Caki2 (cell line): ENCODE measurements at regions not wholly inside any gene's neighbourhood (a gene's known extent, or its start where the extent isn't known, plus 50 kb on each side); places are given as distances from the start of the nearest gene placed in this dataset.

Experiments
- DNase-seq: peaks from one replicate; pipeline ENCODE4 v3.0.0-alpha.2; 2015; ENCODE audit warnings: low read depth
- in situ Hi-C: cut with HindIII; loops from 2 replicates; pipeline ENCODE4 v1.10.0; 2016; ENCODE audit warnings: low sequenced_read_pairs, low pct_unique_long_range_greater_than_20kb, mixed read lengths

DNA sequence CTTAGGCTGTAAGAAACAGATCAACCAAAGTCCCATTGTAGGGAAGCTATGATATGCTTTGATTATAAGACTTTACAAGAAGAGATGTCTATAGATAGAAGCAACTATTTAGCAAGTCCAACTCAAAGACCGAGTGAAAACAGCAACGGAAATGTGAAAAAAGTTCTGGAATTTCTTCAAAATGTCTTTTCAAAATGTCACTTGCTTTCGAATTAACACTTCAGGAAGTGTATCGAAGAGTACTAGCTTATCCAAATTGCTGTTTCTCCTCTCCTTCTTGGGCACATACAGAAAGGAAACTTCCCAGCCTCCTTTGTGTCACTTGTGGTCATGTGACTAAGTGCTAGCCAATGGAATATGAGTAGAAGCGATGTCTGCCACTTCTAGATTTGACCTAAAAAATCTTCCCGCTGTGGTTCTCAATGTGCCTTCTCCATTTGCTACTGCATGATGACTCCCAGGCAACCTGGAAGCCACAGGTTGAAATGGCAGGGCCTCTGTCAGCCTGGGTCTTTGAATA is 89.9 kb downstream of the TSEN15 start:
- in situ Hi-C loops: no loop called here
- no peak for DNase-seq

GRCh38 chr1:184143449-184143848 is 91.9 kb downstream of the TSEN15 start:
- in situ Hi-C loops: no loop called here

GRCh38 chr1:184145083-184145482 is 93.6 kb downstream of the TSEN15 start:
- in situ Hi-C loops: no loop called here
- DNase-seq: no peak

More at GRCh38 chr1:184143449-184143848, 91.9 kb downstream of the TSEN15 start:
- DNase-seq: no peak

DNA sequence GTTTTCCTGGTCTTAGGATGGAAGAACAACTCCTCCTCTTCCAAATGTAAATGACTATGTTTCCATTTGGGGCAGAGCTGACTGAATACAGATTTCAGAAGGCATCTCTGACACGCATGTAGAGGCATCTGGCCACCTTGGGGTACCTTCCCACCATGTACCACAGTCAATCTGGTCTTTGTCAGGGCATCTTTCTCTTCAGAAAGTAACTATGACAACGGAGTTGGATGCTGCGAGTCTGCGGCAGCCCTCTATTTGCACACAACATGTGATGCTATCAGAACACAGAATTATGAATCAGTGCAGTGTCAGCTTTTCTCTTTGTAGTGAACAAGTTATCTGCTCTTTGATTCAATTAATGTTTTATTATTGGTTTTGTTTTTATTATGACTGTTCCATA is 94.7 kb downstream of the TSEN15 start:
- no peak for DNase-seq
- in situ Hi-C loops: no loop called here

GRCh38 chr1:184150776-184151531 is 99.4 kb downstream of the TSEN15 start:
- DNase-seq: no peak
- in situ Hi-C loops: no loop called here

- in situ Hi-C loops: no loop called here
- DNase-seq: no peak
Measured at GRCh38 chr1:184152434-184152898, 100.9 kb downstream of the TSEN15 start.

GRCh38 chr1:184152974-184153373 is 101.4 kb downstream of the TSEN15 start:
- no peak for DNase-seq
- in situ Hi-C loops: no loop called here

GRCh38 chr1:184153731-184154130 is 102.2 kb downstream of the TSEN15 start:
- in situ Hi-C loops: no loop called here
- no peak for DNase-seq

GRCh38 chr1:184156521-184157393 is 105.2 kb downstream of the TSEN15 start:
- in situ Hi-C loops: no loop called here
- no peak for DNase-seq

GRCh38 chr1:184157394-184157742 is 105.8 kb downstream of the TSEN15 start:
- in situ Hi-C loops: no loop called here
- DNase-seq: no peak

- no peak for DNase-seq
- in situ Hi-C loops: no loop called here
Measured at GRCh38 chr1:184158896-184159681, 107.6 kb downstream of the TSEN15 start.

- in situ Hi-C loops: no loop called here
Measured at GRCh38 chr1:184160236-184160635, 108.7 kb downstream of the TSEN15 start.

GRCh38 chr1:184161071-184161698 is 109.7 kb downstream of the TSEN15 start:
- DNase-seq: no peak
- in situ Hi-C loops: no loop called here

More at GRCh38 chr1:184160236-184160635, 108.7 kb downstream of the TSEN15 start:
- DNase-seq: peak; percentile 1

GRCh38 chr1:184162281-184162680 is 110.8 kb downstream of the TSEN15 start:
- in situ Hi-C loops: no loop called here
- DNase-seq: no peak

GRCh38 chr1:184163674-184164465 is 112.3 kb downstream of the TSEN15 start:
- in situ Hi-C loops: no loop called here
- peak; percentile 21 for DNase-seq

DNA sequence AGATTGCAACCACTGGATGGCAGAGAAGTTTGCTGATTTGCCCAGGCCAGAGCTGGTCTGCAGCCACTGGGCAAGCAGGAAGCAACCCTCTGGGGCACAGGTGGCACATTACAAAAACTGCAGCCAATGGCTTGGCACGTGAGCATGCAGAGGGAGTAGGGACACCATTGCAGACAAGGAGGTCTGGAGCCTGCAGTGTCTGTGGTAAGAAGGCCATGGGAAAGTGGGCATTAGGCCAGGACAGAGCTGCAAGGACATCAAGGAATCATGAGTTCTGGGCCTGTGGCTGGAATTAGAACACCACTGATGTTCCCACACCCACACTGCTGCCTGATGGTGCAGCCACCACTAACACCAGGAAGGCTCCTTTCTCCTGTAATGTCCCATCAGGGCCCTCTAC is 113.0 kb downstream of the TSEN15 start:
- no peak for DNase-seq
- in situ Hi-C loops: no loop called here

- DNase-seq: no peak
- in situ Hi-C loops: no loop called here
Measured at GRCh38 chr1:184166485-184166884, 115.0 kb downstream of the TSEN15 start.
